ENCODE measurements at regions not wholly inside any gene's neighbourhood (a gene's known extent, or its start where the extent isn't known, plus 50 kb on each side); places are given as distances from the start of the nearest gene placed in this dataset.

GRCh38 chr12:11563785-11564739 is 85.4 kb upstream of the ETV6 start:
- intact Hi-C loops (cut with DNase I) = no loop called here
- no peak for DNase-seq (ENCODE audit: low spot score)

DNA sequence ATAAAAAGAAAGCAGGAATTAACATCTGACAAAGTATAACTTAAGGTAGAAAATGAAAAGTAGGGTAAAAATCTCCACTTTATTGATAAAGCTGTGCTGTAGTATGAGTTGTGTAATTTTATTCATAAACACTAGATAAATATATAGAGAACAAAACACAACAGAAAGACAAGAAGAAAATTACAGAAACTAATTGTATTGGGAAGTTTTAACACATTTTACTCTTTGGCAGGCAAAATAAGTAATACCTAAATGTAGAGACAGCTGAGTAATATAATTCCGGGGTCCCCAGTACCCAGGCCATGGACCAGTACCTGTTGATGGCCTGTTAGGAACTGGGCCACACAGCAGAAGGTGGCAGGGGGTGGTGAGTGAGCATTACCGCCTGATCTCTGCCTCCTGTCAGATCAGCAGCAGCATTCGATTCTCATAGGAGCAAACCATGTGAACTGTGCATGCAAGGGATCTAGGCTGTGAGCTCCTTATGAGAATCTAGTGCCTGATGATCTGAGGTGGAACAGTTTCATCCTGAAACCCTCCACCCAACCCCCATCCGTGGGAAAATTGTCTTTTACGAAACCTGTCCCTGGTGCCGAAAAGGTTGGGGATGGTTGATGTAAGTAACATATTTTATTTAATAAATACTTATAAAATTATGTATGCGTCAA is 84.4 kb upstream of the ETV6 start:
- no peak for DNase-seq (ENCODE audit: low spot score)
- intact Hi-C loops (cut with DNase I) = no loop called here

GRCh38 chr12:11565752-11566151 is 83.7 kb upstream of the ETV6 start:
- no peak for DNase-seq (ENCODE audit: low spot score)
- intact Hi-C loops (cut with DNase I) = no loop called here

DNA sequence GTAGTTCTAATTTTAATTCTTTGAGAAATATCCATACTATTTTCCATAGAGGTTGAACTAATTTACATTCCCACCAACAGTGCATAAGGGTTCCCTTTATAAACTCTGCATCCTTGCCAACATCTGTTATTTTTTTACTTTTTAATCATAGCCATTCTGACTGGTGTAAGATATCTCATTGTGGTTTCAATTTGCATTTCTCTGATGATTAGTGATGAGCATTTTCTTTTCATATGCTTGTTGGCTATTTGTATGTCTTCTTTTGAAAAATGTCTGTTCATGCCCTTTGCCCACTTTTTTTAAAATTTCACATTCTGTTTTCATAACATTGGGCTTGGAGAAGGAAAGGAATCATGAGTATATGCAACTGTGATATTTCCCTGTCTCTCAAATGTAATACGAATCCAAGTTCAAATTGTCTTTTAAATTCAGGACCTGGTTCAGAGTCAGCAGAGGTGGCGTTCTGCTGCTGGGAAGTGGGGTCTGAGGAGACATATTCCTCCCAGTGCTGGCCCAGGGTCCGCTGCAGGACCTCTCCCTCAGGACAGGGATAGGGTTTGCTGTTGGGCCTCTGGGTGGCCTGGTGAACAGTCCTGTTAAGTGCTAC is 81.2 kb upstream of the ETV6 start:
- DNase-seq (ENCODE audit: low spot score) = no peak
- intact Hi-C loops (cut with DNase I) = no loop called here

DNA sequence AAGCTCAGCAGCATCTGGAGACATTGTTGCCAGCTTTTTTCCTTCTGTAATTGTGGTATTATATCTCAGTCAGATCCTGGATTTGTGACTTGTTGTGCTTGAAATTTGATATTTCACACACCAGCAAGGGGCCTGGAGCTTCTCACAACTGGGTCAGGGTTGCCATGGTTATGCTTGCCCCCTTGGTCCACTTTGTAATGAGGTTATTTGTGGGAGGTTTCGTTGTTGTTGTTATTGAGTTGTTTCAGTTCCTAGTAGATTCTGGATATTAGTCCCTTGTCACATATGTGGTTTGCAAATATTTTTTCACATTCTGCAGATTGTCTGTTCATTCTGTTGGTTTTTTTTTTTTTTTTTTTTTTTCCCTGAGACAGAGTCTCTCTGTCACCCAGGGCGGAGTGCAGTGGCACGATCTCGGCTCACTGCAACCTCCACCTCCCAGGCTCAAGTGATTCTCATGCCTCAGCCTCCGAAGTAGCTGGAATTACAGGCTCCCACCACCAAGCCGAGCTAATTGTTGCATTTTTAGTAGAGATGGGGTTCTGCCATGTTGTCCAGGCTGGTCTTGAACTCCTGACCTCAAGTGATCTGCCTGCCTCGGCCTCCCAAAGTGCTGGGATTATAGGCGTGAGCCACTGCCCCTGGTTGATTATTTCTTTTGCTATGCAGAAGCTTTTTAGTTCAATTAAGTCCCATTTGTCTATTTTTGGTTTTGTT is 80.6 kb upstream of the ETV6 start:
- DNase-seq (ENCODE audit: low spot score) = no peak
- intact Hi-C loops (cut with DNase I) = no loop called here

DNA sequence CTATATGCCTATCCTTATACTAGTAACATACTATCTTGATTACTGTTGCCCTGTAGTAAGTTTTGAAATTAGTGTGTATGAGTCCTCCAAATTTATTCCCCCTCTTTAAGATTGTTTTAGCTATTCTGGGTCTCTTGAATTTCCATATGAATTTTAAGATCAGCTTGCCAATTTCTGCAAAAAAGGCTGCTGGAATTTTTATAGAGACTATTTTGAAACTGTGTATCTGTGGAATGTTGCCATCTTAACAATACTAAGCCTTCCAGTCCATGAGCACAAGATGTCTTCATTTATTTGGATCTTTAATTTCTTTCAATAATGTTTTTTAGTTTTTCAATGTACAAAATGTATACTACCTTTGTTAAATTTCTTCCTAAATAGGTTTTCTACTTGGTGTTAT is 79.8 kb upstream of the ETV6 start:
- intact Hi-C loops (cut with DNase I) = no loop called here
- no peak for DNase-seq (ENCODE audit: low spot score)

GRCh38 chr12:11573880-11574279 is 75.6 kb upstream of the ETV6 start:
- no peak for DNase-seq (ENCODE audit: low spot score)
- intact Hi-C loops (cut with DNase I) = no loop called here

DNA sequence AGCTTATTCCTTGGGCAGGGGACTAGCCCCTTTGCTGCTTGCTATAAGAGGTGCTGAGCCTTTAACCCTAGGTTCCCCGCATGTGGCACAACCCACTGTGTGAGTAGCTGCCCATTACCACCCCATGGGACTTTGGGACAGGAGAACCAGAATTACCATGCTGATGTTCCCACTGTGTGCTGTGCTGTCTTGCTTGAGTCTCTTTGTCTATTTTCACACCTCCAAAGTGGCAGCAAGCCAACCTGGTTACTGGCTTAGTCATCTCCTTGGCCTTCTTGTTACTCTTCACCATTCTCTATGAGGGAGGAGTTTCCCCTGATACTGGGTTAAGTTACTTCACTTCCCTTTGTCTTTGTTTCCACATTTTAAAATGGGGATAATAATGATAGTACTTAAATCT is 73.4 kb upstream of the ETV6 start:
- DNase-seq (ENCODE audit: low spot score) = no peak
- intact Hi-C loops (cut with DNase I) = no loop called here

GRCh38 chr12:11577658-11578260 is 71.7 kb upstream of the ETV6 start:
- intact Hi-C loops (cut with DNase I) = no loop called here
- no peak for DNase-seq (ENCODE audit: low spot score)

GRCh38 chr12:11578461-11578993 is 70.9 kb upstream of the ETV6 start:
- no peak for DNase-seq (ENCODE audit: low spot score)
- intact Hi-C loops (cut with DNase I) = no loop called here

GRCh38 chr12:11580125-11580751 is 69.2 kb upstream of the ETV6 start:
- DNase-seq (ENCODE audit: low spot score) = no peak
- intact Hi-C loops (cut with DNase I) = loop anchor here (5.0 kb wide), 2 partner anchors 42 to 312 kb away; no protein-coding TSS in a partner anchor

DNA sequence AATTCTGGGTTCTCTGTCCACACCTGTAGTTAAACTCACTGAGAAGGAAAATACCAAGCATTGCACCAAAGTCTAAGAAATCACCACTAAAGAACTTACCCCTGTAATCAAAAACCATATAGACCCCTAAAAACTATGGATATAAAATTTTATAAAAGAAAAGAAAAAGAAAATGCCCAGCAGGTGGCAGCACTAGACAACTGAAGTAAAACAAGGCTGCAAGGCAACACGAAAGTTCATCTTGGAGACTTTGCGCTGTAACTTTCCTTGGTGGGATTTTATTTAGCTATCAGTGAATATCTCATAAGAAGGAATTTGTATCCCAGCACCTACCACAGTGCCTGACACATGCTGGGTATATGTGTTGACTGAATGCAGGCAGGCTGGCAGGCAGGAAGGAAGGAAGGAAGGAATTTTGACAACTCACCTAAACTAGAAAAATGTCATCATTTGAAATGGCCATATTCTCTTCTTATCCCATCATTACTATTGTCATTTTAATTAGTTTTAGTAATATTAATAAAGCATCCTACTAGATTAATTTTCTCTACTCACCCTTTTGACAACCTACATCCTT is 68.2 kb upstream of the ETV6 start:
- intact Hi-C loops (cut with DNase I) = loop anchor here (1.0 to 5.0 kb wide), 3 partner anchors 41 to 452 kb away; no protein-coding TSS in a partner anchor
- no peak for DNase-seq (ENCODE audit: low spot score)

- DNase-seq (ENCODE audit: low spot score) = no peak
- intact Hi-C loops (cut with DNase I) = loop anchor here (5.0 kb wide), 2 partner anchors 38 to 308 kb away; no protein-coding TSS in a partner anchor
Observed at GRCh38 chr12:11584221-11584855, 65.1 kb upstream of the ETV6 start.

DNA sequence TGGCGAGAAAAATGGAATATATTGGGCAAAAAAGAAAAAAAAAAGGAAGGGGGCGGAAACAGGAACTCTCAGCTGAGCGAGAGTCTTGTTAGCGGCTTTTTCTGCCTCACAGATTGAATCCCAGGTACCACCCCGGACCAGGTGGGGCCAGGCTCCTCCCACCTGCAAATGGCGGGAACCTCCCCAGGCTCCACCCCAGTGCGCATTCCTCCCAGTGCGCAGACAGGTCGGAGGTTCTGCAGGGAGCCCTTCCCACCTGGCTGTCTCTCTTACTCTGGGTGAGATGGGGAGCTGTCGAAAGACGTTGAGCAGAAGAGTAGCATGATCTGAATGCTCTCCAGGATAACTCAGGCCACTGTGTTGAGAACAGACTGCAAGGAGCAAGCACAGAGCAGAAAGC is 57.0 kb upstream of the ETV6 start:
- no peak for DNase-seq (ENCODE audit: low spot score)
- intact Hi-C loops (cut with DNase I) = no loop called here

DNA sequence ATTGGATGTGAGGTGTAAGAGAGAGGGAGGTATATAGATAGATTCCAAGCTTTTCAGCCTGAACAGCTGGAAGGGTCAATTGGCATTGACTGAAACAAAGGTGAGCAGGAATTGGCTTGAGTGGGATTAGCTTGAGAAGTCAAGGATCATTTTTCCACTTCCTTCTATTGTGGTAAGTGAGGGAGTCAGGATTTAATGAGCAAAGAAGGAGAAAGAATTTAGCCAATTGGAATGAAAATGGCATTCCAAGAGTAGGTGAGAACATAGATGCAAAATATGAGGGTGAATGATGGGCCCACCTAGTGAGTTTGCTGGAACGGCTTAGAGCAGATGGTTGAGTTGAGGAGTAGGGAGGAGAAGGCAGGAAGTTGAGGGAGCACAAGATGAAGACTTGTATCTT is 56.5 kb upstream of the ETV6 start:
- no peak for DNase-seq (ENCODE audit: low spot score)
- intact Hi-C loops (cut with DNase I) = no loop called here

DNA sequence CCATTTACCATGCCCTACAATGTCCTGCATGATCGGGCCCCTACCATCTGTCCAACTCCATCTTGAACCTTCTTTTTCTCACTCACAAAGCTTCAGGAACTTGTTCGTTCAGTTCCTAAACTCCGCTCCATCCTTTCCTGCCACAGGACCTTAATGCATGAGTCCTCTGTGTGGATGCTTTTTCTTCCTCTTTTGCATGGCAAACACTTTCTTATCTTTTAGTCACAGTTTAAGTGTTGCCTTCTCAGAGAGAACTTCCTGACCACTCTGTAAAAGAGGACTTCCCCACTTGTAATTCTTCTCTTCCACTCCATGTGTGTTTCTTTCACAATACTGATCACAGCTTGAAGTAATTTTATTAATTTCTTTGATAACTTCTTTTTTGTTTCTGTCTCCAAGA is 54.4 kb upstream of the ETV6 start:
- no peak for DNase-seq (ENCODE audit: low spot score)
- intact Hi-C loops (cut with DNase I) = no loop called here

- no peak for DNase-seq (ENCODE audit: low spot score)
- intact Hi-C loops (cut with DNase I) = no loop called here
Observed at GRCh38 chr12:11596141-11596540, 53.3 kb upstream of the ETV6 start.

DNA sequence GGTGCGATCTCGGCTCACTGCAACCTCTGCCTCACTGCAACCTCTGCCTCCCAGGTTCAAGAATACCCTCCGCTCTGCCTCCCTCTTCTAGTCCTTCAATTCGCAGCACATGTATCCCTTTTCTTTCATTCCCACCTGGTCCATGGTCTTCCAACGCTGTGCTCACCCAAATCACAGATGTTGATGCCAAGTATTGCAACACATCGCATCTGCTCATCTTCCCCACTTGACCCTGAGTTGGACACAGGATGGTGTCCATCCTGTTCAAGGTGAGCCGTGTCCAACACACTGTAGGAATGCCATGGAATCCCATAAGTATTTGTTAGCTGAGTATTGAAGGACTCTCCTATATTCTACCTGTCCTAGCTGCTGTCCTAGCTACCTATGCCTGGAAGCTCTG is 50.6 kb upstream of the ETV6 start:
- no peak for DNase-seq (ENCODE audit: low spot score)
- intact Hi-C loops (cut with DNase I) = no loop called here

All from cardiac septum (tissue), 1 donor.